ENCODE measurements at regions not wholly inside any gene's neighbourhood (a gene's known extent, or its start where the extent isn't known, plus 50 kb on each side); places are given as distances from the start of the nearest gene placed in this dataset.

GRCh38 chr9:10674586-10674985, 61.8 kb upstream of the PTPRD start:
- no peak for TF ChIP-seq EZH2 (IDR thresholded peaks at IDR 0.05; ENCODE audit: insufficient read depth, poor library complexity, severe bottlenecking)
- no peak for TF ChIP-seq EZH2phosphoT487 (IDR thresholded peaks at IDR 0.05; ENCODE audit: insufficient read depth, low read depth)

Measured in GM23248 (cell line).